ENCODE measurements at regions not wholly inside any gene's neighbourhood (a gene's known extent, or its start where the extent isn't known, plus 50 kb on each side); places are given as distances from the start of the nearest gene placed in this dataset.

DNA sequence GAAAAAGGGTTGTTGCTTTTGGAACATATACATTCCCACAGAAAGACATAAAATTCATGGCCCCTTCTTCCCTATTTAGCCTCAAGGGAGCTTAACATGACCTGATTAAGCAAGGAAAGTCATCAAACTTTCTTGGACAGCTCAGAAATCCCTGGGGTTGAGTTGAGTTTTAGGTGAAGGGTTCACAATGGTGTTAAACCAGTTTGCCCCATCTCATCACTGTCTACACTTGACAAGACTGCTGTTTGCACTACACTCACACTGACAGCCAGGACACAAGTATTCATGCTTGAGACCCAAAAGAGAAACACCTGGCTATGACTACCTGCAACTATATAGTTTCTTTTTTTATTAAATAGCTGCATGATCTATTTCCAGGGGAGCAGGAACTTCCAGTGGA is 209.8 kb upstream of the TMEM45B start:
- Mint-ChIP-seq H3K9me3 (no peaks in the 10 kb centered on the region), H3K36me3 (ENCODE audit: low read depth) (no peaks in the 10 kb centered on the region), H3K27ac (no peak overlapping the region), H3K4me1 (ENCODE audit: low read depth) (no peaks in the 10 kb centered on the region), H3K4me3 (no peak overlapping the region), H3K27me3 (no peaks in the 10 kb centered on the region)

- H3K9me3 Mint-ChIP-seq: no peaks in the 10 kb centered on the region
- H3K4me1 Mint-ChIP-seq (ENCODE audit: low read depth): no peaks in the 10 kb centered on the region
- no peak overlapping the region for H3K4me3 Mint-ChIP-seq
- H3K27ac Mint-ChIP-seq: no peak overlapping the region
- H3K36me3 Mint-ChIP-seq (ENCODE audit: low read depth): no peaks in the 10 kb centered on the region
- H3K27me3 Mint-ChIP-seq: no peaks in the 10 kb centered on the region
Measured at GRCh38 chr11:129608711-129609110, 206.9 kb upstream of the TMEM45B start.

DNA sequence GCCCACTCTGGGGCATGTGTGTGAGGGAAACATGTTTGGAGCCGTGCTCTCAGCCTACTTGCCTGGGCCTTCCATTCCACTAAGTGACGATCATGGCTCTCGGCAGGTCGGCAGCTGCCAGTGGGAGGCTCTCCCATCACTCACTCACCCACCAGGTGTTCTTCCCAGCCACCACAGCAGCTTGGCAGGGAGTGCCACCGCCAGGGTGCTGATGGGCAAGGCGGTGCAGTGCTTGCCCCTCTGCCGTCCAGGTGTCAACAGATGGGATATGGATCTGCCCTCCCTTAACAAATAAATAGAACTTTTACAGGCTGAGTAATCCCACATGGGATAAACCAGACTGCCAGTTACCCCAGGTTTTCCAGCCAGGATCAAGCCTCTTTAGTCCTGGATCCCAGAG is 205.5 kb upstream of the TMEM45B start:
- H3K9me3 Mint-ChIP-seq: no peaks in the 10 kb centered on the region
- H3K36me3 Mint-ChIP-seq (ENCODE audit: low read depth): no peaks in the 10 kb centered on the region
- no peak overlapping the region for H3K4me3 Mint-ChIP-seq
- no peaks in the 10 kb centered on the region for H3K4me1 Mint-ChIP-seq (ENCODE audit: low read depth)
- no peak overlapping the region for H3K27ac Mint-ChIP-seq
- H3K27me3 Mint-ChIP-seq: no peaks in the 10 kb centered on the region

DNA sequence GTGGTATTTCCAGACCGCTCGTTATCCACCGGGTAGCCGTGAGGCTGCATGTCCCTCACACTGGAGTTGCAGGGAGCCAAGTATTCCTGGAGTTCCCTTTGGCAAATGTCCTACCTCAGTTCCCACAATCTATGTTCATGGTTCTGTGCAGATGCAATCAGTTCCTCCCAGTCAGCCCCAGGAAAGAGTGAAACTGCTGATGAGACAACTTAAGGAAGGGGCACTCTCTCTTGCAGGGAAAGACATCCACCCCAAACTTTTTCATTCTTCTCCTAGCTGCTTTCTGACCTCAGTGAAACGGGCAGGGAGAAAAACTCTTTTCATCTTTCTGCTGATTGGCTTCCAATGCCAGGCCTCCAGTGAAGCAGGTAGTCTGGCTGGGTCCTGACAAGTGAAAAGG is 205.1 kb upstream of the TMEM45B start:
- Mint-ChIP-seq H3K4me3 (no peak overlapping the region), H3K4me1 (ENCODE audit: low read depth) (no peaks in the 10 kb centered on the region), H3K27me3 (no peaks in the 10 kb centered on the region), H3K27ac (no peak overlapping the region), H3K36me3 (ENCODE audit: low read depth) (no peaks in the 10 kb centered on the region), H3K9me3 (no peaks in the 10 kb centered on the region)

- no peaks in the 10 kb centered on the region for H3K36me3 Mint-ChIP-seq (ENCODE audit: low read depth)
- peaks cover 3% of the 10 kb centered on the region for H3K27me3 Mint-ChIP-seq
- H3K27ac Mint-ChIP-seq: no peak overlapping the region
- no peaks in the 10 kb centered on the region for H3K4me1 Mint-ChIP-seq (ENCODE audit: low read depth)
- H3K4me3 Mint-ChIP-seq: no peak overlapping the region
- no peaks in the 10 kb centered on the region for H3K9me3 Mint-ChIP-seq
Measured at GRCh38 chr11:129611661-129612446, 203.8 kb upstream of the TMEM45B start.

DNA sequence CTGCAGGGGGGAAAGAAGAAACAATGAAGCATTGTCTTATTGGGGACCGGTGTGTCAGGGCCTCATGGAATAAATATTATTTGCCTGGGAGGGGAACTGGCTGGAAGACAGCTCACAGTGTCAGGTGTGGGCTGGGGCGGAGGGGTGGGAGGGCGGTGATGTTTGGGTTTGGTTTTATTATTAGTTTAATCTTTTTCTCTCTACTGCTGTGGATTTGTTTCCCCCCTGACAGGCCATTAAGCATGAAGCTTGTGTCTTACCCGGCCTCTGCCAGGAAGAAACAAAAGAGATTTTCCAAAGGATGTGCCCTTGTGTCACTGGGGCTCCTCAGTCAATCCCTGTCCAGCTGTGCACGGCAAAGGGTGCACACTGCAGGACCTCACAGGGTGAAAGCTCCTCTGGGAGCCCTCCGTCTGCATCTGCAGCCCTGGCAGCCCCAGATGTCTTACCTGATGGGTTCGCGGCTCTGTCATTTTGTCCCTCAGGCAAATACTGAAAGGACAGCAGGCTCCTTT is 203.1 kb upstream of the TMEM45B start:
- Mint-ChIP-seq H3K9me3 (no peaks in the 10 kb centered on the region), H3K4me1 (ENCODE audit: low read depth) (no peaks in the 10 kb centered on the region), H3K27me3 (peaks cover 6% of the 10 kb centered on the region), H3K36me3 (ENCODE audit: low read depth) (no peaks in the 10 kb centered on the region), H3K4me3 (no peak overlapping the region), H3K27ac (no peak overlapping the region)

DNA sequence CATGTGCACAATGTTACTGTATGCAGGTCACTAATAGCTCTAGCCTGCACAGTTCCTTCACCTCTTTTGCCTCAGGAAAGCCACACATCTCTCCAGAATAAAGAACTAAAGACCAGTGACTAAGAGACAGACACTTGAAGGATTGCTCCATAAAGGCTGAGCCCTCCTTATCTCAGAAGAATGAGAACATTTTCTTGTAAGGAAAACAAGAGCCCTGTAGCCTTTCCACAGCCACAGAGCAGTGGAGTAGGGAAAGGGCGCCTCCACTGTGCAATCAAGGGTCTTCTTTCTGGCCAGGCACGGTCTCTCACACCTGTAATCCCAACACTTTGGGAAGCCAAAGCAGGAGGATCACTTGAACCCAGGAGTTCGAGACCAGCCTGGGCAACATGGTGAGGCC is 202.6 kb upstream of the TMEM45B start:
- H3K27ac Mint-ChIP-seq: no peak overlapping the region
- no peaks in the 10 kb centered on the region for H3K9me3 Mint-ChIP-seq
- no peaks in the 10 kb centered on the region for H3K4me1 Mint-ChIP-seq (ENCODE audit: low read depth)
- H3K4me3 Mint-ChIP-seq: no peak overlapping the region
- H3K27me3 Mint-ChIP-seq: peaks cover 9% of the 10 kb centered on the region
- H3K36me3 Mint-ChIP-seq (ENCODE audit: low read depth): no peaks in the 10 kb centered on the region

DNA sequence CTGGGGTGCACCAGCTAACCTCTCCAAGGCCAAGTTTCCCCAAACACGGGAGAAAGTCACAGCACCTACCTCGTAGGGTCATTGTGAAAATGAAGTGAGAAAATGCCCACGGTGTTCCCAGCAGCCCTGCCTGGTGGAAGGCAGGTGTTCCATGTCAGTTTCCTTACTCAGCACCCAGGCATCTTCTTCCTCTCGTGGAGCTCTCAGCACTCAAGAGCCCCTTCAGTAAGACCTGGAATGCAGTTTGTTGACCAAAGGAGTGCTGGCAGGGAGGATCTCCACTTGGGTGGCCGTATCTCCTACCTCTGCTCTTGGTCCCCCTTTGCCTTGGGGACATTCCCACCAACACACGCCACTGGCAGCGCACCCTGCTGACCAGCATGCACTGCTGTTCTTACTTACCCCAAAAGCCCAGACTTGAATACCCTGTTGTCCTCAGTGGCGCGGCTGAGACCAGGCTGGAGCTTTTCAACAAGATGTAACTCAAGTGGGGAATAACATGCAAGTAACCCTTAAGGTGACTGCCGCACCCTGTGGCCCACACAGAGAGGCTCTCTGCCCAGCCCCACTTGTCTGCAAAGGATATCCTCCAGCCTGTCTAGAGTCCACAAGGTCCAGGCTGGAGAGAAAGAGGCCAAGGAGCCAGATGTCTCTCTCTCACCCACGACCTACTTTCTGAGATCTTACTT is 201.2 kb upstream of the TMEM45B start:
- Mint-ChIP-seq H3K4me1 (ENCODE audit: low read depth) (no peaks in the 10 kb centered on the region), H3K27me3 (peaks cover 11% of the 10 kb centered on the region), H3K36me3 (ENCODE audit: low read depth) (no peaks in the 10 kb centered on the region), H3K9me3 (no peaks in the 10 kb centered on the region), H3K4me3 (no peak overlapping the region), H3K27ac (no peak overlapping the region)

DNA sequence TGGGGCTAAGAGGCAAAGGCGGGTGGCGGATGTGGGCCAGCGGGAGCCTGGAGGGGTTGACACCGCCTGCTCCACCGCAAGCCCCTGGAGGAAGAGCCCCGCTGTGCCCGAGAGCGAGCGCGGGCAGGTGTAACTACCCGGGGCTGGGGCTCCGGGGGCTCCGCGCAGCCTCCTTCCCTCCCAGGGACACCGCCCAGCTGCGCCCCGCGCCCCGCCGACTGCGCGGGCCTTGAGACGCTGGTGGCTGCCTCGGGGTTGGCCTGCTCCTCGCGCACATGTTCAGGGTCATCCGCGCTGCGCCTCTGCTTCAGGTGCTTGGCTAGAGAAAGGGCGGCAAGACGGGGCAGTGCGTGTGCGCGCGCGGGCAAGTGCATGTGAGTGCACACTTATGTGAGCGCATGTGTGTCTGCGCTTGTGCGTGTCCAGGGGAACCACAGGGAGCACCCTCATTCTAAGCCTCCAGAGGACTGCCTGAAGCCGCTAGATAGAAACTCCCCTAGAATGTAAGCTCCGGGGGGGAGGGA is 197.5 kb upstream of the TMEM45B start:
- H3K4me1 Mint-ChIP-seq (ENCODE audit: low read depth): no peaks in the 10 kb centered on the region
- no peak overlapping the region for H3K27ac Mint-ChIP-seq
- peaks cover 16% of the 10 kb centered on the region for H3K27me3 Mint-ChIP-seq
- no peaks in the 10 kb centered on the region for H3K9me3 Mint-ChIP-seq
- no peak overlapping the region for H3K4me3 Mint-ChIP-seq
- H3K36me3 Mint-ChIP-seq (ENCODE audit: low read depth): no peaks in the 10 kb centered on the region

- Mint-ChIP-seq H3K27ac (no peak overlapping the region), H3K27me3 (peaks cover 19% of the 10 kb centered on the region), H3K36me3 (ENCODE audit: low read depth) (no peaks in the 10 kb centered on the region), H3K4me1 (ENCODE audit: low read depth) (no peaks in the 10 kb centered on the region), H3K4me3 (no peak overlapping the region), H3K9me3 (no peaks in the 10 kb centered on the region)
Measured at GRCh38 chr11:129620237-129621104, 195.2 kb upstream of the TMEM45B start.

DNA sequence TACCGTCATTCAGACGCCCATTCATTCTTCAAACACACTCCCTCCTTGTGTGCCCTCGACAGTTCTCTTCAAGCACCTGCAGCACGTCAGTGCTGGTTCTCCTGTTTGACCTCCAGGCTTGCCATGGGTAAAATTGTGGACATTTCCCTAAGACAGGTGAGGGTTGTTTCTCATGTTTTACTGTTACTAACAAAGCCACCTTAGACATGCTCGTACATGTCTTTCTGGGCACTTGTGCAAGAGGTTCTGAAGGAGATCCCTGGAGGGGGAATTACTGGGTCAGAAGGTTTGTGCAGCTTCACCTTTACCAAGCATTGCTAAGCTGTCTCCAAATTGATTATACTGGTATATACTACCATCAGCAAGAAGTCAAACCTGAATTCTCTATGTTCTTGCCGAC is 189.7 kb upstream of the TMEM45B start:
- Mint-ChIP-seq H3K4me1 (ENCODE audit: low read depth) (no peaks in the 10 kb centered on the region), H3K36me3 (ENCODE audit: low read depth) (no peaks in the 10 kb centered on the region), H3K9me3 (peaks cover 10% of the 10 kb centered on the region), H3K27ac (no peak overlapping the region), H3K4me3 (no peak overlapping the region), H3K27me3 (peaks cover 20% of the 10 kb centered on the region)

GRCh38 chr11:129631201-129631600 is 184.4 kb upstream of the TMEM45B start:
- peaks cover 18% of the 10 kb centered on the region for H3K27me3 Mint-ChIP-seq
- no peaks in the 10 kb centered on the region for H3K36me3 Mint-ChIP-seq (ENCODE audit: low read depth)
- H3K9me3 Mint-ChIP-seq: peaks cover 10% of the 10 kb centered on the region
- H3K4me3 Mint-ChIP-seq: no peak overlapping the region
- no peaks in the 10 kb centered on the region for H3K4me1 Mint-ChIP-seq (ENCODE audit: low read depth)
- H3K27ac Mint-ChIP-seq: no peak overlapping the region

- H3K27ac Mint-ChIP-seq: peak overlapping the region; percentile 77
- peaks cover 8% of the 10 kb centered on the region for H3K27me3 Mint-ChIP-seq
- H3K36me3 Mint-ChIP-seq (ENCODE audit: low read depth): no peaks in the 10 kb centered on the region
- no peak overlapping the region for H3K4me3 Mint-ChIP-seq
- peaks cover 53% of the 10 kb centered on the region for H3K4me1 Mint-ChIP-seq (ENCODE audit: low read depth)
- peaks cover 3% of the 10 kb centered on the region for H3K9me3 Mint-ChIP-seq
Measured at GRCh38 chr11:129636926-129637325, 178.7 kb upstream of the TMEM45B start.

DNA sequence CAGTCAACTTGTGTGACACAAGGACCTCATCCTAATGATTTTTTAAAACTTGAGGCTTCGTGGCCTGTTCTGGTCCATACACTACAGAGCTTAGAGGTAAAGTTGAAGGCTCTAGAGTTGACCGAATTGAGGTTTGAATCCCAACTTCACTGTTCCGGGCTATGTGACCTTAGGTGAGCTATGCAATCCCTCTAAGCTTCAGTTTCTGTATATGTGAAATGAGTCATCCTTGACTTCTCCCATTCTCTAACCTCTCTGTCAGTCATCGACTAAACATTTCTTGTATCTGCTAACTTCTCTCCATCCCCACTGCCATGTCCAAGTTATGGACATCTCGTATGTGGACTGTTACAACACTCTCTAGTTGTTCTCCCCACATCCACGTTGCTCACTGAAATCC is 178.2 kb upstream of the TMEM45B start:
- Mint-ChIP-seq H3K9me3 (peaks cover 3% of the 10 kb centered on the region), H3K4me1 (ENCODE audit: low read depth) (peaks cover 59% of the 10 kb centered on the region), H3K27me3 (peaks cover 8% of the 10 kb centered on the region), H3K27ac (peak overlapping the region; percentile 77), H3K36me3 (ENCODE audit: low read depth) (no peaks in the 10 kb centered on the region), H3K4me3 (no peak overlapping the region)
